A673 (cell line): ENCODE measurements at regions not wholly inside any gene's neighbourhood (a gene's known extent, or its start where the extent isn't known, plus 50 kb on each side); places are given as distances from the start of the nearest gene placed in this dataset.

Experiments used
- BruUV-seq: library from RNA; stranded (reverse); fragments of 400-500 nt; replicated peaks from 2 replicates; lab custom pipeline; 2021; lab: Mats Ljungman, UMichigan
- CTCF ChIA-PET: fragments of 300-600 bp; sonication (Branson Sonifier 250); formaldehyde crosslinking; loops from one replicate; lab custom pipeline; 2022; ENCODE audit warnings: antibody characterized with exemption; lab: Charles Lee
- POLR2A ChIA-PET: fragments of 300-600 bp; sonication (Branson Sonifier 250); formaldehyde crosslinking; loops from one replicate; lab custom pipeline; 2022; ENCODE audit warnings: antibody characterized with exemption; ENCODE audit not compliant: low non-redundant PET; lab: Charles Lee
- DNase-seq: peaks from one replicate; pipeline ENCODE4 v3.0.0-alpha.2; 2015; ENCODE audit warnings: low spot score
- H3K27ac ChIP-seq: fragments of 200-600 bp; sonication (generic); 2 replicates; pipeline ENCODE4 v1.5.1; 2016; ENCODE audit warnings: mixed run types, low read depth, mild to moderate bottlenecking, mixed read lengths, antibody characterized with exemption, low read length; ENCODE audit not compliant: poor library complexity, severe bottlenecking
- H3K27me3 ChIP-seq: fragments of 200-600 bp; sonication (generic); replicated peaks from 2 replicates; pipeline ENCODE4 v1.6.1; 2017; ENCODE audit warnings: mixed run types, low read depth, mild to moderate bottlenecking, mixed read lengths, antibody characterized with exemption, low read length; ENCODE audit not compliant: insufficient read depth, poor library complexity
- H3K36me3 ChIP-seq: fragments of 200-600 bp; sonication (generic); 2 replicates; pipeline ENCODE4 v1.6.1; 2016; ENCODE audit warnings: mixed run types, mild to moderate bottlenecking, mixed read lengths, antibody characterized with exemption, low read length; ENCODE audit not compliant: insufficient read depth, poor library complexity, severe bottlenecking
- H3K4me1 ChIP-seq: fragments of 200-600 bp; sonication (generic); 2 replicates; pipeline ENCODE4 v1.6.1; 2017; ENCODE audit warnings: mixed run types, mild to moderate bottlenecking, mixed read lengths, antibody characterized with exemption, low read length; ENCODE audit not compliant: insufficient read depth, poor library complexity, severe bottlenecking
- H3K4me3 ChIP-seq: fragments of 200-600 bp; sonication (generic); 2 replicates; pipeline ENCODE4 v1.5.1; 2016; ENCODE audit warnings: low read depth, mixed run types, mild to moderate bottlenecking, mixed read lengths, low read length; ENCODE audit not compliant: poor library complexity, severe bottlenecking
- H3K9me3 ChIP-seq: fragments of 200-600 bp; sonication (generic); 2 replicates; pipeline ENCODE4 v1.6.1; 2016; ENCODE audit warnings: mixed run types, low read depth, mild to moderate bottlenecking, mixed read lengths, antibody characterized with exemption, low read length; ENCODE audit not compliant: poor library complexity, severe bottlenecking
- CTCF ChIP-seq: fragments of 300-800, 200-600 bp; sonication (generic); conservative IDR thresholded peaks from 2 replicates; pipeline ENCODE4 v1.5.1; 2017; ENCODE audit warnings: low read depth, mild to moderate bottlenecking, antibody characterized with exemption, low read length, moderate library complexity, mixed read lengths
- EZH2 ChIP-seq: fragments of 200-600 bp; sonication (generic); IDR thresholded peaks from 2 replicates; pipeline ENCODE4 v1.6.1; 2017; ENCODE audit warnings: borderline replicate concordance, low read depth, mild to moderate bottlenecking, mixed read lengths, antibody characterized with exemption, low read length; ENCODE audit not compliant: poor library complexity, severe bottlenecking
- intact Hi-C: fragments of 100-400 bp; cut with micrococcal nuclease; formaldehyde crosslinking; loops from one replicate; pipeline ENCODE4 v1.10.0; 2022; ENCODE audit not compliant: unreplicated experiment

GRCh38 chr5:25905646-25906045, 1132.7 kb downstream of the CDH9 start:
- intact Hi-C loops: no loop called here
- BruUV-seq: no TSS peak
- no peak overlapping the region for H3K27ac ChIP-seq
- H3K36me3 ChIP-seq: no peaks in the 10 kb centered on the region
- no peak for DNase-seq
- ChIA-PET POLR2A (no interaction called here), CTCF (no interaction called here)
- H3K4me1 ChIP-seq: no peaks in the 10 kb centered on the region
- H3K4me3 ChIP-seq: no peak overlapping the region
- peaks cover 8% of the 10 kb centered on the region for H3K9me3 ChIP-seq
- no peaks in the 10 kb centered on the region for H3K27me3 ChIP-seq
- no peak for TF ChIP-seq EZH2
- TF ChIP-seq CTCF: no peak

DNA sequence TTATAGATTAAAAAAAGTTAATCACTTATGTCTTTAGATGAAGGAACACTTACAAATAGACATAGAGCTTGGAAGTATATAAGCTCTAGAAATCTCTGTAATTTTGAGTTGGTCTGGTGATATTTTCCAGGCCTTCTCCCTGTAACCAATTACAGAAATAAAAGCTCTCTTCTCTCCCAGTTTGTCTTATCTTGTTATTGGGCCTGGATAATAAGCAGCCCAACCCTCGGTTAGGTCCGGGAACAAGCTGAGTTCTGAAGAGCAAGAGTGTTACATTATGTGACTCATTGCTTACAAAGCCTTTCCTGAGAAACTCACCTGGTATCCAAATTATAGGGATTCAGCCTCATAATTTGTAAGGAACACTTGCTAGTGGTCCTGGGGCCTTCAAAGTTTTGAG, 1146.2 kb downstream of the CDH9 start:
- H3K9me3 ChIP-seq: peaks cover 9% of the 10 kb centered on the region
- BruUV-seq: no TSS peak

GRCh38 chr5:25891691-25892090, 1146.7 kb downstream of the CDH9 start:
- no peak overlapping the region for H3K27ac ChIP-seq
- no peaks in the 10 kb centered on the region for H3K4me1 ChIP-seq
- H3K27me3 ChIP-seq: no peaks in the 10 kb centered on the region
- POLR2A ChIA-PET: no interaction called here
- CTCF ChIA-PET: no interaction called here
- no peak overlapping the region for H3K4me3 ChIP-seq
- DNase-seq: no peak
- H3K36me3 ChIP-seq: no peaks in the 10 kb centered on the region
- peaks cover 9% of the 10 kb centered on the region for H3K9me3 ChIP-seq
- intact Hi-C loops: no loop called here
- BruUV-seq: no TSS peak
- TF ChIP-seq EZH2 (no peak), CTCF (no peak)

More for the DNA sequence above, 1146.2 kb downstream of the CDH9 start:
- Histone ChIP-seq H3K4me3 (no peak overlapping the region), H3K27me3 (no peaks in the 10 kb centered on the region), H3K27ac (no peak overlapping the region), H3K4me1 (no peaks in the 10 kb centered on the region), H3K36me3 (no peaks in the 10 kb centered on the region)
- intact Hi-C loops: no loop called here
- TF ChIP-seq EZH2 (no peak), CTCF (no peak)
- POLR2A ChIA-PET: no interaction called here
- DNase-seq: no peak
- CTCF ChIA-PET: no interaction called here
